RWPE2 (cell line): ENCODE measurements at regions not wholly inside any gene's neighbourhood (a gene's known extent, or its start where the extent isn't known, plus 50 kb on each side); places are given as distances from the start of the nearest gene placed in this dataset.

Source experiments
- ATAC-seq: fragments of 200-7000 bp; cut with Tn5 transposase; 3 replicates; pipeline ENCODE4 v1.9.1; 2021; ENCODE audit warnings: low read depth
- DNase-seq: peaks from one replicate; pipeline ENCODE4 v3.0.0-alpha.2; 2020; ENCODE audit warnings: low spot score
- H3K27ac ChIP-seq: fragments of 450-650 bp; 2 replicates; pipeline ENCODE4 v1.5.1; 2017; ENCODE audit warnings: mild to moderate bottlenecking; ENCODE audit not compliant: poor library complexity, severe bottlenecking
- H3K27me3 ChIP-seq: fragments of 250-450 bp; sonication (Bioruptor Pico); 2 replicates; pipeline ENCODE4 v1.5.1; 2021; ENCODE audit warnings: mild to moderate bottlenecking, moderate library complexity; ENCODE audit not compliant: insufficient read depth, poor library complexity, severe bottlenecking
- H3K36me3 ChIP-seq: fragments of 250-450 bp; sonication (Bioruptor Pico); 2 replicates; pipeline ENCODE4 v1.5.1; 2020; ENCODE audit warnings: low read depth, mild to moderate bottlenecking, moderate library complexity
- H3K4me1 ChIP-seq: fragments of 250-450 bp; sonication (Bioruptor Pico); 2 replicates; pipeline ENCODE4 v1.5.1; 2021; ENCODE audit warnings: mild to moderate bottlenecking, moderate library complexity; ENCODE audit not compliant: insufficient read depth, poor library complexity, severe bottlenecking
- H3K4me3 ChIP-seq: fragments of 250-450 bp; sonication (Bioruptor Pico); 2 replicates; pipeline ENCODE4 v1.5.1; 2021; ENCODE audit warnings: mild to moderate bottlenecking, moderate library complexity; ENCODE audit not compliant: severe bottlenecking
- H3K9me3 ChIP-seq: fragments of 250-450 bp; sonication (Bioruptor Pico); 2 replicates; pipeline ENCODE4 v1.5.1; 2021; ENCODE audit warnings: mild to moderate bottlenecking, moderate library complexity; ENCODE audit not compliant: severe bottlenecking
- CTCF ChIP-seq: fragments of 450-650 bp; IDR thresholded peaks from one replicate; pipeline ENCODE4 v1.5.1; 2017; ENCODE audit warnings: mild to moderate bottlenecking, moderate library complexity; ENCODE audit not compliant: poor library complexity, severe bottlenecking

GRCh38 chr2:59184276-59185020, 943.3 kb upstream of the FANCL start:
- H3K4me1 ChIP-seq, result no peaks in the 10 kb centered on the region
- ATAC-seq, result no peak; the same call in 2 of the 3 replicates
- no peak for TF ChIP-seq CTCF

GRCh38 chr2:59183070-59183469, 941.9 kb upstream of the FANCL start:
- Histone ChIP-seq H3K36me3 (no peaks in the 10 kb centered on the region), H3K4me3 (no peak overlapping the region), H3K27ac (no peak overlapping the region), H3K27me3 (no peaks in the 10 kb centered on the region), H3K9me3 (no peaks in the 10 kb centered on the region), H3K4me1 (no peaks in the 10 kb centered on the region)
- DNase-seq (no peak), ATAC-seq (no peak)
- TF ChIP-seq CTCF, result no peak

More at GRCh38 chr2:59184276-59185020, 943.3 kb upstream of the FANCL start:
- no peak overlapping the region for H3K27ac ChIP-seq
- H3K36me3 ChIP-seq, result no peaks in the 10 kb centered on the region
- no peak for DNase-seq
- no peaks in the 10 kb centered on the region for H3K27me3 ChIP-seq
- H3K4me3 ChIP-seq, result no peak overlapping the region
- H3K9me3 ChIP-seq, result no peaks in the 10 kb centered on the region

GRCh38 chr2:59182249-59182648, 941.1 kb upstream of the FANCL start:
- peak; percentile 52; the same call in 1 of the 3 replicates for ATAC-seq

GRCh38 chr2:59181347-59181746, 940.2 kb upstream of the FANCL start:
- DNase-seq (no peak), ATAC-seq (no peak)
- TF ChIP-seq CTCF, result no peak
- H3K36me3 ChIP-seq, result no peaks in the 10 kb centered on the region
- no peaks in the 10 kb centered on the region for H3K27me3 ChIP-seq
- no peaks in the 10 kb centered on the region for H3K4me1 ChIP-seq
- no peak overlapping the region for H3K4me3 ChIP-seq
- no peak overlapping the region for H3K27ac ChIP-seq
- H3K9me3 ChIP-seq, result no peaks in the 10 kb centered on the region

More at GRCh38 chr2:59182249-59182648, 941.1 kb upstream of the FANCL start:
- H3K4me1 ChIP-seq, result no peaks in the 10 kb centered on the region
- H3K9me3 ChIP-seq, result no peaks in the 10 kb centered on the region
- H3K27ac ChIP-seq, result no peak overlapping the region
- peak; percentile 53 for TF ChIP-seq CTCF
- no peak overlapping the region for H3K4me3 ChIP-seq
- H3K36me3 ChIP-seq, result no peaks in the 10 kb centered on the region
- no peaks in the 10 kb centered on the region for H3K27me3 ChIP-seq
- no peak for DNase-seq

- no peaks in the 10 kb centered on the region for H3K36me3 ChIP-seq
- H3K4me3 ChIP-seq, result no peak overlapping the region
- no peaks in the 10 kb centered on the region for H3K9me3 ChIP-seq
- no peak for TF ChIP-seq CTCF
- no peak overlapping the region for H3K27ac ChIP-seq
- H3K4me1 ChIP-seq, result no peaks in the 10 kb centered on the region
- no peaks in the 10 kb centered on the region for H3K27me3 ChIP-seq
- DNase-seq (no peak), ATAC-seq (no peak)
Observed at GRCh38 chr2:59180621-59181020, 939.5 kb upstream of the FANCL start.
